Stimulated activated naive B cell treated with anti-CD40 and anti-IgM and Interleukin-4, amounts not matched to agents 10 μg/mL and 1 μg/mL and 100 μg/mL, for 72 hours (primary cell): ENCODE measurements at regions not wholly inside any gene's neighbourhood (a gene's known extent, or its start where the extent isn't known, plus 50 kb on each side); places are given as distances from the start of the nearest gene placed in this dataset.
A peak's percentile ranks its signal among the peaks of the same experiment; 100 is the strongest.
"Not testable (repeated sequence)": the region's sequence is repeated elsewhere in the genome, so short reads cannot be mapped to it uniquely, and the experiment has no call there.

Source experiments
- ATAC-seq, 2 donors: fragments of 150-1000 bp; cut with Tn5 transposase; replicated peaks; 2 replicates each; pipeline ENCODE4 v1.10.0; 2021; ENCODE audit warnings: moderate library complexity in 1 of 2
- DNase-seq: peaks from one replicate; pipeline ENCODE4 v3.0.0; 2021
- H3K27ac Mint-ChIP-seq: one replicate; pipeline ENCODE4 v1.8.0; 2022; ENCODE audit warnings: mild to moderate bottlenecking, mixed read lengths
- H3K27me3 Mint-ChIP-seq, 2 donors: one replicate each; pipeline ENCODE4 v1.8.0; 2022; ENCODE audit warnings: mixed read lengths in 2 of 2
- H3K36me3 Mint-ChIP-seq, 2 donors: one replicate each; pipeline ENCODE4 v1.8.0; 2022; ENCODE audit warnings: mixed read lengths in 2 of 2, mild to moderate bottlenecking in 1 of 2
- H3K4me1 Mint-ChIP-seq, 2 donors: one replicate each; pipeline ENCODE4 v1.8.0; 2022; ENCODE audit warnings: mixed read lengths in 2 of 2, mild to moderate bottlenecking in 1 of 2
- H3K4me3 Mint-ChIP-seq, 2 donors: one replicate each; pipeline ENCODE4 v1.8.0; 2022; ENCODE audit warnings: mild to moderate bottlenecking in 2 of 2, mixed read lengths in 2 of 2, moderate library complexity in 1 of 2
- H3K9me3 Mint-ChIP-seq, 2 donors: one replicate each; pipeline ENCODE4 v1.8.0; 2022; ENCODE audit warnings: mixed read lengths in 2 of 2, mild to moderate bottlenecking in 1 of 2

DNA sequence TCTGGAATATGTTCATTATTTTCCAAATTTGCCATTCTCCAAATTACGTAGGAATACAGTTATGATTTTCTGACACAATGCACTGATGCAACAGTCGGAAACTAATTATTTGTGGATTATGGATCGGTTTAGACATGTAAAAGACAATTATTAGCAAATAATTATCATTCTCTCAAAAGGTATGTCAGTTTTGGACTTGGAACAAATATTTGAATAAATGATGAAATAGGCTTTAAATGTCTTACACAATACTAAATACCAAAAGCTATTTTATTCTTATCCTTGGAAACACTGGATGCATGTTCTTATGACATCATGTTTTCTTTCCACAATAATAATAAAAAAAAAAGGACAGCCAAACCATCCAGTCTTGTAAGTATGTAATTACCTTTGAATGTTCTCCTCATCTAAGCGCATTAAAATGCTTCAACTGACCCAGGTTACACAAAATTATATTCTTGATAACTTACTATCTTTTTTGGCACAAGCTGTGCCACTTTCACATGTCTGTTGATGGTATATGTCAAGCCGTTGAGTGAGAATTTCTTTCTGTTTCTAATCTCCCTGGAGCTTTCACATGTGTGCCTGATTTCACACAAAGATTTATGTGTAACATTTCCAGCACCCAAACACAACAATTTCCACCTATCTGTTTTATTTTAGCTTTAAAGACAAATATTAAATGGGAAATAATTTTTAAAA lies 238.5 kb upstream of the ZNF385D start:
- no peaks in the 10 kb centered on the region for H3K27me3 Mint-ChIP-seq
- H3K4me3 Mint-ChIP-seq: no peak overlapping the region
- ATAC-seq (no peak), DNase-seq (no peak)
- no peaks in the 10 kb centered on the region for H3K9me3 Mint-ChIP-seq
- no peaks in the 10 kb centered on the region for H3K4me1 Mint-ChIP-seq
- H3K27ac Mint-ChIP-seq: no peak overlapping the region
- H3K36me3 Mint-ChIP-seq: no peaks in the 10 kb centered on the region

DNA sequence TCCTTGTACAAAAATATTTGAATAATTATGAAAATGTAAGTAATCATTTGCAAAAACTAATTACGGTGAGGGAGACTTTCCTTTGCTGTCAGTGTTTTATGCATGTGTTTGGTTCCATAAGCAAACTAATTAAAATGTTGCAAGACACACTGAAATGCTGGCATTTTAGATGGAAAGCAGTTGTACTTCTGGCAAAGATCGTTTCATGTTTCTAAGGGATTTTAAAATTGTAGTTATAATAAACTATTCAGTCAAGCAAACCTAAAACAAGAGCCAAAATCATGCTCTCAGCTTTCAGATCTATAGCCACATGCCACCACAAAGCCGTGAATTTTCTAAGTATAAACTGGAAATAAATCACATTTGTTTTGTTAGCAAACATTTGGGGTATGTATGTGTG lies 240.1 kb upstream of the ZNF385D start:
- Mint-ChIP-seq H3K9me3 (no peaks in the 10 kb centered on the region), H3K36me3 (no peaks in the 10 kb centered on the region)
- DNase-seq: no peak

GRCh38 chr3:21995079-21995607 lies 244.1 kb upstream of the ZNF385D start:
- DNase-seq: no peak
- H3K27me3 Mint-ChIP-seq: no peaks in the 10 kb centered on the region
- no peak overlapping the region for H3K27ac Mint-ChIP-seq
- H3K4me1 Mint-ChIP-seq: no peaks in the 10 kb centered on the region
- H3K4me3 Mint-ChIP-seq: no peak overlapping the region
- no peaks in the 10 kb centered on the region for H3K36me3 Mint-ChIP-seq
- ATAC-seq: peak in 1 of 2 donors; percentile 27
- H3K9me3 Mint-ChIP-seq: peaks cover 0 to 4% of the 10 kb centered on the region in 2 donors

More for the DNA sequence above, 240.1 kb upstream of the ZNF385D start:
- H3K4me1 Mint-ChIP-seq: no peaks in the 10 kb centered on the region
- no peak for ATAC-seq
- no peak overlapping the region for H3K4me3 Mint-ChIP-seq
- no peaks in the 10 kb centered on the region for H3K27me3 Mint-ChIP-seq
- no peak overlapping the region for H3K27ac Mint-ChIP-seq

- Mint-ChIP-seq H3K27ac (no peak overlapping the region), H3K4me1 (no peaks in the 10 kb centered on the region)
These were observed 256.4 kb upstream of the ZNF385D start for GRCh38 chr3:22007368-22007767.

GRCh38 chr3:22010997-22011396 lies 260.0 kb upstream of the ZNF385D start:
- Mint-ChIP-seq H3K36me3 (no peaks in the 10 kb centered on the region), H3K4me1 (no peaks in the 10 kb centered on the region), H3K27ac (no peak overlapping the region), H3K9me3 (peaks cover 1 to 4% of the 10 kb centered on the region in 2 donors), H3K4me3 (no peak overlapping the region), H3K27me3 (no peaks in the 10 kb centered on the region)
- no peak for DNase-seq
- ATAC-seq: no peak

More at GRCh38 chr3:22007368-22007767, 256.4 kb upstream of the ZNF385D start:
- no peak for ATAC-seq
- Mint-ChIP-seq H3K9me3 (peaks cover 0 to 1% of the 10 kb centered on the region in 2 donors), H3K4me3 (no peak overlapping the region), H3K27me3 (no peaks in the 10 kb centered on the region), H3K36me3 (no peaks in the 10 kb centered on the region)
- DNase-seq: no peak

DNA sequence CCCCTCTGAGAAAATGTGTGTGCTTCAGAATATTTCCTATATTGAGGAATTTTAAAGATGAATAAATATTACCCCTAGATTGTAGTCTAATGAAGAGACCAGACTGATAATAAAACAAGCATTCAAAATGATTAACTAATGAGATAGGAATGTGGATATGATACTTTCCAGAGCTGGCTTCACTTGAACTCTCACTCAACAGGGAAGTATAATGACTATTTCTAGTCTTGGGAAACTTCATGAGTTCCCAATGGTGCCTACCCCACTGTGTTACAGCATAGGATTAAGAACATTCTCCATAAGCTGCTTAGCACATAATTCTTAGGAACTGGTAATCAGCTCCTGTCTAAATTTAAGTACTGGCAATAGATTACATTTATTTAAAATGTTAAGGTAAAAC lies 261.5 kb upstream of the ZNF385D start:
- Mint-ChIP-seq H3K36me3 (no peaks in the 10 kb centered on the region), H3K4me3 (no peak overlapping the region), H3K27ac (no peak overlapping the region), H3K9me3 (peaks cover 0 to 4% of the 10 kb centered on the region in 2 donors), H3K27me3 (no peaks in the 10 kb centered on the region), H3K4me1 (no peaks in the 10 kb centered on the region)
- DNase-seq (no peak), ATAC-seq (no peak)

GRCh38 chr3:22013641-22014040 lies 262.6 kb upstream of the ZNF385D start:
- no peak for ATAC-seq

GRCh38 chr3:22016197-22016596 lies 265.2 kb upstream of the ZNF385D start:
- ATAC-seq (no peak), DNase-seq (no peak)
- Mint-ChIP-seq H3K4me1 (no peaks in the 10 kb centered on the region), H3K27me3 (no peaks in the 10 kb centered on the region), H3K27ac (no peak overlapping the region), H3K4me3 (no peak overlapping the region), H3K36me3 (no peaks in the 10 kb centered on the region), H3K9me3 (peaks cover 1 to 4% of the 10 kb centered on the region in 2 donors)

More at GRCh38 chr3:22013641-22014040, 262.6 kb upstream of the ZNF385D start:
- peaks cover 0 to 4% of the 10 kb centered on the region in 2 donors for H3K9me3 Mint-ChIP-seq
- no peak overlapping the region for H3K27ac Mint-ChIP-seq
- no peaks in the 10 kb centered on the region for H3K27me3 Mint-ChIP-seq
- H3K4me1 Mint-ChIP-seq: no peaks in the 10 kb centered on the region
- DNase-seq: no peak
- no peak overlapping the region for H3K4me3 Mint-ChIP-seq
- no peaks in the 10 kb centered on the region for H3K36me3 Mint-ChIP-seq

GRCh38 chr3:22024638-22025037 lies 273.6 kb upstream of the ZNF385D start:
- H3K27me3 Mint-ChIP-seq, H3K9me3 Mint-ChIP-seq, H3K4me1 Mint-ChIP-seq, H3K27ac Mint-ChIP-seq, DNase-seq, ATAC-seq, H3K36me3 Mint-ChIP-seq, H3K4me3 Mint-ChIP-seq: not testable (repeated sequence)

- no peak for ATAC-seq
- H3K27me3 Mint-ChIP-seq: no peaks in the 10 kb centered on the region
These were observed 278.5 kb upstream of the ZNF385D start for GRCh38 chr3:22029480-22029879.

GRCh38 chr3:22039161-22039560 lies 288.2 kb upstream of the ZNF385D start:
- Mint-ChIP-seq H3K27me3 (no peaks in the 10 kb centered on the region), H3K4me3 (no peak overlapping the region), H3K9me3 (peaks cover 4 to 5% of the 10 kb centered on the region in 2 donors), H3K36me3 (no peaks in the 10 kb centered on the region), H3K27ac (no peak overlapping the region), H3K4me1 (no peaks in the 10 kb centered on the region)
- DNase-seq: no peak
- ATAC-seq: no peak

More at GRCh38 chr3:22029480-22029879, 278.5 kb upstream of the ZNF385D start:
- Mint-ChIP-seq H3K4me1 (no peaks in the 10 kb centered on the region), H3K36me3 (no peaks in the 10 kb centered on the region), H3K27ac (no peak overlapping the region), H3K4me3 (no peak overlapping the region), H3K9me3 (peaks cover 4 to 7% of the 10 kb centered on the region in 2 donors)
- no peak for DNase-seq

DNA sequence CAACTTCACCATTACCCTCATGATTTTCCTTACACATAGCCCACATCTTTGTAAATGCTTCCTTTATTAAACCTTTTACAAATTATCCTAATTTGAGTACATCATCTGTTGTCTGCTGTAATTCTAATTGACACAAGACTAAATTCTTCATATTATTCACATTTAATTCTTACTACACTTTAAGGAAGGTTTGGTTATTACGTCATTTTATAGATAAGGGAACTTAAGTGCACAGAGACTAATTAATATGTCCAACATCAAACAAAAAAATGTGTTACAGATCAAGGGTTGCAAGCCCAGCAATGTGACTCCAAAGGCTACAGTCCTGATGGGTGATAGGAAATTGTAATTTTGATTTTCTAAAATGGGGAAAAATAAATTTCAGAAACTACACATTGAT lies 289.1 kb upstream of the ZNF385D start:
- ATAC-seq (no peak), DNase-seq (no peak)
- Mint-ChIP-seq H3K36me3 (no peaks in the 10 kb centered on the region), H3K4me1 (no peaks in the 10 kb centered on the region), H3K9me3 (peaks cover 4 to 5% of the 10 kb centered on the region in 2 donors), H3K27ac (no peak overlapping the region), H3K27me3 (no peaks in the 10 kb centered on the region), H3K4me3 (no peak overlapping the region)

DNA sequence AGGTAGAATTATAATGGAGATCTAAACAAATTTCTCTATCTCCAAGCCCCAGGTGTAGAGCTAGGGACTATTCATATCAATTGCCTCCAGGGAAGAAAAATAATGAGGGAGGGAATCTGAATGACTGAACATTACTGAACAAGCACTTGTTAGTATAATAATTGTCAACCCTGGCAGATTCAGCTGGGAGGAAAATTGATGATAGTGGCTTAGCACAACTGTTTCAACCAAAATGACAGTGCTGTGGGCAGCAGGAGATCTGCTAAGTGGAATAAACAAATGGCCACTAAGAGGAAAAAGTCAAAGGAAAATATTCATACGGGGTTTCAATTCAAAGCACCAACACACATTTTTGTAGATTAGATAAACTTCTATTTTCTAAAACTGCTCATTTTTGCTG lies 294.9 kb upstream of the ZNF385D start:
- ATAC-seq (no peak), DNase-seq (no peak)
- Mint-ChIP-seq H3K9me3 (peaks cover 0 to 3% of the 10 kb centered on the region in 2 donors), H3K27me3 (no peaks in the 10 kb centered on the region), H3K27ac (no peak overlapping the region), H3K36me3 (no peaks in the 10 kb centered on the region), H3K4me1 (no peaks in the 10 kb centered on the region), H3K4me3 (no peak overlapping the region)

DNA sequence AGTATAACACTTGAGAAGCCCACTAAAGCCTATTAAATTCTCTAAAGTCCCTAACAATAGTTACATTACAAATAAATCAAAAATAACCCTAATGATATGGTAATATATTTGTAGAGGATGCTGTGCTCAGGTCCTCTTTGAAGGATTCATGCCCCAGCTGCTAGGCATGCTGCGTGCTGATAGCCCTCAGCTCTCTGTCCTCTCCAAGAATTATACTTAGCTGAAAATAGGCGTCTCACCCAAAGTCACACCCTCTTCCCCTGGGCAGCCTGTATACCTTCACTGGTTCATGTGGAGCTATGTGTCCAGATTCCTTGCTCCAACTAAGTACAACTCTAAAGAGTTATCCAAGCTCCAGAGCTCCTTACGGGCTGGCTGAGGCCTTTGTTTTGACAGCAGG lies 312.5 kb upstream of the ZNF385D start:
- no peaks in the 10 kb centered on the region for H3K4me1 Mint-ChIP-seq
- no peaks in the 10 kb centered on the region for H3K27me3 Mint-ChIP-seq
- no peak overlapping the region for H3K27ac Mint-ChIP-seq
- no peaks in the 10 kb centered on the region for H3K9me3 Mint-ChIP-seq
- DNase-seq (no peak), ATAC-seq (no peak)
- no peaks in the 10 kb centered on the region for H3K36me3 Mint-ChIP-seq
- H3K4me3 Mint-ChIP-seq: no peak overlapping the region

DNA sequence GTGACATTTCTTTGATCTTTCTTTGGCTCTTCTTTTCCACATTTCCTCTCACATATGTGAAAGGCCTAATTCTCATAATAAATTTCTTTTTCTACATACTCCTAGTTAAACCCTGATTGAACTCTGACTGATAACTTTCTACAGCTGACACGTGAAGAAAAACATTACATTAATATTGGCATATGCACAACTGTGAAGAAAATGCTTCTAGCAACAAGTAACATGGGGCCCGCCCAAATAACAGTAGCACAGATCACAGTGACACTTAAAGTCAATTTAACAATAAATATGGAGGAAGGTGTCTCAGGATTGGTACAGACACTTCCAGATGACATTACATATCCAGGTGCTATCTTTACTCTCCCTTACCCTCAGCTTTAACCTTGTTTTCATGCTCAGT lies 317.6 kb upstream of the ZNF385D start:
- DNase-seq (no peak), ATAC-seq (no peak)
- Mint-ChIP-seq H3K27me3 (no peaks in the 10 kb centered on the region), H3K4me3 (no peak overlapping the region), H3K9me3 (no peaks in the 10 kb centered on the region), H3K27ac (no peak overlapping the region), H3K4me1 (no peaks in the 10 kb centered on the region), H3K36me3 (no peaks in the 10 kb centered on the region)
